ENCODE measurements at regions not wholly inside any gene's neighbourhood (a gene's known extent, or its start where the extent isn't known, plus 50 kb on each side); places are given as distances from the start of the nearest gene placed in this dataset.

DNA sequence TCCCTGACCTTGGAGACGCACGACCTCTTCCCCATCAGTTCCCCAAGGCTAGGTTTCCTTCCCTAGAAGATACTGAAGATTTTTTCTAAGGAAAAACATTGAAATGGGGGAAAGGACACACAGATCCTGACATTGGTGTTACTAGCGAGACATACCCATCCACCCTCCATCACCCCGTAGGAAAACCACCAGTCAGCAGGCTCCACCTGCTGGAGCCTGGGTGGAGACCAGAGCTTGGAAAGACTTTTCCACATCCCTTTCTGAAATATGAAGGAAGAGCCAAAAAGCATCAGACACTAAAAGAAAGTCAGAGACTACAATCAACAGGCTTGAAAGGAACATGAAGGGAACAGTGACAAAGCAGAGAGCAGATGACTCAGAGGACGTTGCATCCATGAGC is 638.0 kb downstream of the IRX1 start:
- no peak for DNase-seq

GRCh38 chr5:4243479-4244264 is 648.0 kb downstream of the IRX1 start:
- DNase-seq, result no peak

DNA sequence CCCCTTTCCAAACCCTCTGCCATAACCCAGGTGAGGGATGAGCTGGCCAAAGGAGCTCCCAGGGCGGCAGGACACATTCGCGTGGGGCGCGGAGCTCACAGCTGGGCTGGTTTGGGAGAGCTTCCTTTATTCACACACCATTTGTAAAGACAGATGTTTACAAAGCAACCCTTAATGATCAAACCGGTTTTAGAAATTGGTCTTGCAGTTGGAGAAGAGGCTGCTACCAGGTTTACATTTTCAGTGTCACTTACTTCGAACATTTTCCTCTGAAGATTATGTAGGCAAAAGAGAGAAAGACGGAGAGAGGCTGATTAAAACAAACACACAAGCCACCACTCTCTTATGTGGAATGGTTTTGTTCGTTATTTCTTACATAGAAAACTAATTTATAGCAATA is 648.7 kb downstream of the IRX1 start:
- no peak for DNase-seq

DNA sequence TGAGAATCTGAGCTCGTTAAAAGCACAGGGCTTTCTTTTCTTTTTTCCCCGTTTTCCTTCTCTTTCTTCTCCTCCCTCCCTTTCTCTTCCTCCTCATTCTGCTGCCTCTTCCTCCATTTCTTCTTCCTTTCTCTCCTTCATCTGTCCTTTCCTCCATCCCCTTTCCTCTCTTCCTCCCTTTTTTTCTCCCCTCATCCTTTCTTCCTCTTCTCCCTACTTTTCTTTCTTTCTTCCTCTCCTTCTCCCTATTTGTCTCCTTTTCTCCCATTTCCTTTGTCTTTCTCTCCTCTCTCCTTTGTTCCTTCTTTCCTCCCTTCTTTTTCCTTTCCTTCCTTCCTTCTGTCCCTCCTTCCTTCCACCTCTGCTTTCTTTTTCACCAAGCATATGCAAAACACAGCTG is 649.4 kb downstream of the IRX1 start:
- no peak for DNase-seq

DNA sequence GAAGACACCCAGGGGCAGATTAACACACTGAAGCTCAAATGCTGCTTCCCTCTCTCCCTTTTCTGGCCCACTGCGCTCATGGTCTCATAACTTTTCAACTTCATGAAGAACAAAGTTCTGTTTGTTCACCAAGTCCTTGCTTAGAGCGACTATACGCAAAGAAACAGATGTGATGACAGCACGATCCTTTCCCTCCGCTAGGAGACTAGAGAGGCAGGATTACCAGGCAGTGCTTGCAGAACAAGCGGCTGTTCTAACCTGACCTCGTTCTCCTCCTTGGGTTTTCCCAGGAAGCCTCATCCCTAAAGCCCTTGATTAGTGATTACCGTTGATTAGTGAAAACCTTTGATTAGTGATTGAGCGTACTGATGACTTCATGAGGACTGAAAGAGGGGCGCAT is 649.9 kb downstream of the IRX1 start:
- no peak for DNase-seq

DNA sequence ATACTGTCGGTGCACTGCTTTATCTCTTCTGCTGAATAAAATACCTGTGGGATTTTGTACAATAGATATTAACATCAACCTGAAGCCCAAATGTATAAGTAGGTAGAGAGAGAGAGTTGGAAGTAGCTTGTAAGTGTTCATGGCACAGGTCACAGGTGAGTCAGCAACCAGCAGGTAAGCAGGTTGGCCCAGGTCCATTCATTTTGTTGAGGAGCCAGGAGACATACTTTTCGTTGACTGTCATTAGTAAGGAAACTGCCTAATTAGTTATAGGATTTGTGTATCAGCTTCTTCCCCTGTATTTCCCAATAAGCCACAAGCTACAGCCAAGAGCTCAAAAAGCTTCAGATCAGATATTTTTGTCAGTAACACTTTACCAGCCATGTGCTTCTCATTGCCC is 650.8 kb downstream of the IRX1 start:
- DNase-seq, result no peak

- DNase-seq, result no peak
These were observed 654.6 kb downstream of the IRX1 start for GRCh38 chr5:4250254-4250653.

DNA sequence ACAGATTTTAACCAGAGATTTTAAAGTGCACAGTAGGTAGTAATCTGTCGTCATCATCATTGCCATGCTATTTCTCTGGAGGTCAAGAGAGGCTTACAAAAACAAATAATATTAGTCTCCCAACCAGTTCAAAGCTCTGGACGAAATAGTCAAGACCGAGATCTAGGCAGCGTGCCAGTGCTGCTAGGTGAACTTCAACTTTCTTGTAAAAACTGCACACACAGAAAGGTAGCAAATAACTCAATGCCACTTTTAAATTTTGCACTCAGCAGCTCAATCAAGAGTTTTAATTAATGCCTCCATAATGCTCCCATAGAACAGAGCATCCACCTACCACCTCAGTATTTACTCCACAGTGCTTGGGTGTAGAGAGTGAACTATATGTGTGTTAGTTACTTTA is 656.8 kb downstream of the IRX1 start:
- no peak for DNase-seq

GRCh38 chr5:4254736-4255135 is 659.1 kb downstream of the IRX1 start:
- DNase-seq, result no peak

DNA sequence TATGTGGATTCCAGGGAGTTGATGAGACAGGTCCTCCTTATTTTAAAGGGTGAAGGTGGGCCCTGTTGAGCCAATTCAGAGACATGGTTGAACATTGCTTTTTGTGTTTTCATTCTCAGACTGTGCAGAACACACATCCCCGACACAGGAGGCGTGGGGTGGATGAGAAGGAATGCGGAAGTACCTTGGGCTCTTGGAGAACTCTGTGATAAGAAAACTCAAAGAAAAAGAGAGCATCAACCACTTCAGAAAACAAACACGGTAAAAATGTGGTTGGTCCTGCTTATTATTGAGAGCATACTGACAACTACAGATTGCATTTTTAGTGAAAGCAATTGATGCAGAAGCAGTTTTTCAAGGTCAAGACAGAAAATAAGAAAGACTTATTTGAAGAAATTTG is 659.8 kb downstream of the IRX1 start:
- no peak for DNase-seq

- DNase-seq, result no peak
These were observed 662.5 kb downstream of the IRX1 start for GRCh38 chr5:4258170-4258569.

- no peak for DNase-seq
These were observed 675.6 kb downstream of the IRX1 start for GRCh38 chr5:4271193-4271592.

- no peak for DNase-seq
These were observed 679.6 kb downstream of the IRX1 start for GRCh38 chr5:4275232-4275631.

GRCh38 chr5:4294878-4295277 is 699.2 kb downstream of the IRX1 start:
- no peak for DNase-seq

GRCh38 chr5:4295663-4296339 is 700.2 kb downstream of the IRX1 start:
- peak; percentile 23 for DNase-seq

- DNase-seq, result no peak
These were observed 710.4 kb downstream of the IRX1 start for GRCh38 chr5:4306057-4306456.

- DNase-seq, result no peak
These were observed 713.4 kb downstream of the IRX1 start for GRCh38 chr5:4309026-4309425.

GRCh38 chr5:4313138-4313537 is 717.5 kb downstream of the IRX1 start:
- no peak for DNase-seq

DNA sequence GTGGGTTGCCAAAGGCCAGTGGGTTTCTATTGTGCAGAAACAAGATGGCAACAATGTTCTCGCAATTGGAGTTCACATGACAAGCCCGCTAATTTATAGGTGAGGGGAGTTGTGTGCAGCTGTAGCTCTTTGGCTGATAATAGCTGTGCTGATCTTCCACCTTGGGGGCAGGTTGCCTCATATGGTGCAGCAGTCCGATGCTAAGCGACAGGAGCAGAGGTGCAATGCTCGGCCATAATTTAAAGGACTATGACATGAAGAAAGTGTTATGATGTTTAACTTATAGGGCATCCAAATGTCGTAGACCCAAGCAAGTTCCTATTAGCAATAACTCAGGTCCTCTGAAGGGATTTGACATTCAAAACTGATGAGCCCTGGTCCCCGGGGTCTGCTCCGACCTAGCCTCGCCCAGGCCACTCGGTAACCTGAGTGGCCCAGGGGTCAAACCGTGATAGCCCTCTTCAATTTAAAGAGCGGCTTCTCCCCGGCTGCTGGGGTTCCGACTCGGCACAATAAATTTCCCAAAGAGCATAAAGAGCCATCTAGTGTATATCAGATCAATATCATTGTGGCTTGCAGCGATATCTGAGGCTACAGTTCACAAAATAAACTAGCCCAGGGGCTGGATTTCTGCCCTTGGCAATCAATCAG is 724.0 kb downstream of the IRX1 start:
- DNase-seq, result no peak

DNA sequence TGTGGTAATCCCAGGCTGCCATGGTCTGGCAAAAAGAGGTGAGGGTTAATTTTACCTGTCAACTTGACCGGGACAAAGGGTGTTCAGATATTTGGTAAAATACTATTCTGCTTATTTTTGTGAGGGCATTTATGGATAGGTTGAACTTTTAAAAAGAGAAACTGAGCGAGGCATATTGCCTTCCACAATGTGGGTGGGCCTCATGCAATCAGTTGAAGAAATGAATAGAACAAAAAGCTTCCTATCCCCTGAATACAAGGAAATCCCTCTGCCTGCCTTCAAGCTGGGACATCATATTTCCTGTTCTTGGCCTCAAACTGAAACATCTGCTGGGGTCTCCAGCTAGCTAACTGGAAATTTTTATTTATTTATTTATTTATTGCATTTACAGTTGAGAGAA is 734.7 kb downstream of the IRX1 start:
- no peak for DNase-seq

- no peak for DNase-seq
These were observed 739.4 kb downstream of the IRX1 start for GRCh38 chr5:4335078-4335477.

GRCh38 chr5:4337519-4337918 is 741.9 kb downstream of the IRX1 start:
- DNase-seq, result no peak

DNA sequence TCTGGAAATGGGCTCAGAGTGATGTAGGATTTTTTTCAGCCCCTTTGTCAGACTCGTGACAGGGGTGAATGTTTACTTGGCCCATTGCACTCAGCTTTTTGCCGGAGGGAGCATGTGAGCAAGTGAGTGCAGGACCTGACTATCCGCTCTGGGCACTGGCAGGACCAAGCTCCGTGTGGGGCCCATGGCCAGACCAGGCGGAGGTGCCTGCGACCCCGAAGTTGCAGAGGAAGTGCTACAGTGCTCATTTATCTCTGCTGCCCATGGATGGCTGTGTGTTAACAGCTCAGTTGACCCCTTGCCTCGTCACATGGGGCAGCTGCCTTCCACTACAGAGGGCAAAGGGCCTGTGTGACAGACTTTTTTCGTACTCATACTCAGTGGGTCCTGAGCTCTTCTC is 744.3 kb downstream of the IRX1 start:
- DNase-seq, result no peak

DNA sequence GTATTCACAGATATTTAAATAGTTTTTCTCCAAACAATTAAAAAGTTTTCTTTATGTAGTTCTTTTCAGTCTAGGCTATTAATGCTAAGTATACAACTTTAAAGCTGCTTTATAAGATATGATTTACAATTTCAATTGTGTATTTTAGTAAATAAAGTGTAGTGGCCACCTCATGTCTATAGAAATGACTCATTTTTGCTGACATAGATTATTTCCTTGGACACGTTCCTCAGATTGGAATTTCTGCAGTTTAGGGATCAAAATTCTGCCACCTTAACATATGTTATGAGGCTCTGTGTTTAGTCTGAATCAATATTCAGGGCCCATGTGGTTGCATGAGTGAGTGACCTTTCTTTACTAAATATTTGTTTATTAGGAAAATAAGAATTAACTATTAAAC is 750.2 kb downstream of the IRX1 start:
- DNase-seq, result no peak

Measured in hindlimb muscle (tissue), 1 donor.